IPS-15b (cell line): ENCODE measurements at regions not wholly inside any gene's neighbourhood (a gene's known extent, or its start where the extent isn't known, plus 50 kb on each side); places are given as distances from the start of the nearest gene placed in this dataset.

Experiments
- H3K27me3 ChIP-seq: one replicate; pipeline ENCODE4 v1.6.1; 2013; ENCODE audit warnings: low read length; ENCODE audit not compliant: control insufficient read depth, insufficient read depth
- H3K36me3 ChIP-seq: one replicate; pipeline ENCODE4 v1.6.1; 2013; ENCODE audit warnings: low read length; ENCODE audit not compliant: control insufficient read depth, insufficient read depth
- H3K4me1 ChIP-seq: one replicate; pipeline ENCODE4 v1.6.1; 2013; ENCODE audit warnings: mild to moderate bottlenecking, low read length; ENCODE audit not compliant: control insufficient read depth, insufficient read depth
- H3K4me3 ChIP-seq: one replicate; pipeline ENCODE4 v1.5.1; 2013; ENCODE audit warnings: low read depth, low read length
- H3K9ac ChIP-seq: one replicate; pipeline ENCODE4 v1.6.1; 2013; ENCODE audit warnings: low read depth, mild to moderate bottlenecking, low read length
- H3K9me3 ChIP-seq: one replicate; pipeline ENCODE4 v1.6.1; 2013; ENCODE audit warnings: mild to moderate bottlenecking, low read length; ENCODE audit not compliant: control insufficient read depth, insufficient read depth

GRCh38 chr2:221657806-221658205 lies 85.7 kb upstream of the EPHA4 start:
- H3K4me3 ChIP-seq: no peak overlapping the region
- H3K9me3 ChIP-seq: no peaks in the 10 kb centered on the region
- H3K9ac ChIP-seq: no peak overlapping the region
- no peaks in the 10 kb centered on the region for H3K27me3 ChIP-seq
- no peaks in the 10 kb centered on the region for H3K36me3 ChIP-seq
- peaks cover 6% of the 10 kb centered on the region for H3K4me1 ChIP-seq

- H3K9me3 ChIP-seq: no peaks in the 10 kb centered on the region
- no peak overlapping the region for H3K4me3 ChIP-seq
- no peaks in the 10 kb centered on the region for H3K27me3 ChIP-seq
- no peak overlapping the region for H3K9ac ChIP-seq
- H3K4me1 ChIP-seq: peaks cover 6% of the 10 kb centered on the region
- no peaks in the 10 kb centered on the region for H3K36me3 ChIP-seq
Observed at GRCh38 chr2:221655300-221655699, 83.2 kb upstream of the EPHA4 start.

- Histone ChIP-seq H3K9me3 (no peaks in the 10 kb centered on the region), H3K36me3 (no peaks in the 10 kb centered on the region), H3K27me3 (no peaks in the 10 kb centered on the region), H3K9ac (no peak overlapping the region), H3K4me3 (no peak overlapping the region), H3K4me1 (peaks cover 6% of the 10 kb centered on the region)
Observed at GRCh38 chr2:221653182-221653581, 81.1 kb upstream of the EPHA4 start.

GRCh38 chr2:221649051-221649775 lies 77.1 kb upstream of the EPHA4 start:
- no peaks in the 10 kb centered on the region for H3K36me3 ChIP-seq
- no peaks in the 10 kb centered on the region for H3K4me1 ChIP-seq
- no peak overlapping the region for H3K9ac ChIP-seq
- no peaks in the 10 kb centered on the region for H3K27me3 ChIP-seq
- no peaks in the 10 kb centered on the region for H3K9me3 ChIP-seq
- H3K4me3 ChIP-seq: no peak overlapping the region

- H3K9ac ChIP-seq: no peak overlapping the region
- H3K36me3 ChIP-seq: no peaks in the 10 kb centered on the region
- no peaks in the 10 kb centered on the region for H3K27me3 ChIP-seq
- H3K4me1 ChIP-seq: no peaks in the 10 kb centered on the region
- H3K9me3 ChIP-seq: no peaks in the 10 kb centered on the region
- no peak overlapping the region for H3K4me3 ChIP-seq
Observed at GRCh38 chr2:221642447-221642846, 70.3 kb upstream of the EPHA4 start.

- H3K9ac ChIP-seq: no peak overlapping the region
- no peaks in the 10 kb centered on the region for H3K36me3 ChIP-seq
- H3K4me1 ChIP-seq: no peaks in the 10 kb centered on the region
- H3K9me3 ChIP-seq: no peaks in the 10 kb centered on the region
- no peak overlapping the region for H3K4me3 ChIP-seq
- H3K27me3 ChIP-seq: no peaks in the 10 kb centered on the region
Observed at GRCh38 chr2:221641181-221641871, 69.2 kb upstream of the EPHA4 start.

GRCh38 chr2:221640686-221641085 lies 68.6 kb upstream of the EPHA4 start:
- H3K4me1 ChIP-seq: no peaks in the 10 kb centered on the region
- no peaks in the 10 kb centered on the region for H3K36me3 ChIP-seq
- no peak overlapping the region for H3K9ac ChIP-seq
- no peak overlapping the region for H3K4me3 ChIP-seq
- H3K27me3 ChIP-seq: no peaks in the 10 kb centered on the region
- H3K9me3 ChIP-seq: no peaks in the 10 kb centered on the region

GRCh38 chr2:221637851-221638250 lies 65.7 kb upstream of the EPHA4 start:
- no peaks in the 10 kb centered on the region for H3K36me3 ChIP-seq
- no peak overlapping the region for H3K4me3 ChIP-seq
- no peaks in the 10 kb centered on the region for H3K27me3 ChIP-seq
- H3K9ac ChIP-seq: no peak overlapping the region
- no peaks in the 10 kb centered on the region for H3K9me3 ChIP-seq
- H3K4me1 ChIP-seq: no peaks in the 10 kb centered on the region

GRCh38 chr2:221635949-221636348 lies 63.8 kb upstream of the EPHA4 start:
- no peaks in the 10 kb centered on the region for H3K36me3 ChIP-seq
- no peak overlapping the region for H3K9ac ChIP-seq
- H3K4me1 ChIP-seq: no peaks in the 10 kb centered on the region

GRCh38 chr2:221629468-221629867 lies 57.4 kb upstream of the EPHA4 start:
- no peaks in the 10 kb centered on the region for H3K9me3 ChIP-seq

More at GRCh38 chr2:221635949-221636348, 63.8 kb upstream of the EPHA4 start:
- H3K4me3 ChIP-seq: no peak overlapping the region
- H3K27me3 ChIP-seq: no peaks in the 10 kb centered on the region
- no peaks in the 10 kb centered on the region for H3K9me3 ChIP-seq

GRCh38 chr2:221624475-221624874 lies 52.4 kb upstream of the EPHA4 start:
- no peak overlapping the region for H3K9ac ChIP-seq
- H3K4me3 ChIP-seq: no peak overlapping the region
- H3K36me3 ChIP-seq: no peaks in the 10 kb centered on the region

More at GRCh38 chr2:221629468-221629867, 57.4 kb upstream of the EPHA4 start:
- H3K4me3 ChIP-seq: no peak overlapping the region
- no peaks in the 10 kb centered on the region for H3K4me1 ChIP-seq
- no peaks in the 10 kb centered on the region for H3K27me3 ChIP-seq
- H3K36me3 ChIP-seq: no peaks in the 10 kb centered on the region
- H3K9ac ChIP-seq: no peak overlapping the region

More at GRCh38 chr2:221624475-221624874, 52.4 kb upstream of the EPHA4 start:
- H3K27me3 ChIP-seq: no peaks in the 10 kb centered on the region
- no peaks in the 10 kb centered on the region for H3K4me1 ChIP-seq
- H3K9me3 ChIP-seq: no peaks in the 10 kb centered on the region
